ENCODE measurements at regions not wholly inside any gene's neighbourhood (a gene's known extent, or its start where the extent isn't known, plus 50 kb on each side); places are given as distances from the start of the nearest gene placed in this dataset.

DNA sequence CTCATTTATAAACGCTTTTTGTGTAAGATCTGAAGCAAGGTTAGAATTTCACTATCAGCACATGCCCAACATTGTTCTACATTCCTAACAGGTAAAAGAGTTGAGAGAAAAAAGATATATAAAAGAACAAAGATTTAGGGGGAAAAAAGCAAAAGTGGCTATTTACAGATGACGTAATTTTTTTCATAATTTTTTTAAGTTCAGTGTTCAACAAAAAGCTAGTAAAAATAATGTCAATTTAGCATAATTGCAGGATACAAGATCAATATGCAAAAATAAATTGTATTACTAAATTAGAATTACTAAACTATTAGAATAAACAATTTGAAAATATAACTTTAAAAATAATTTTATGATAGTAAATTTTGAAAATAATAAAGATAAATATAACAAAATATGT, 405.0 kb downstream of the SEMA3D start:
- ChIA-PET CTCF (no interaction called here), POLR2A (no interaction called here)
- Histone ChIP-seq H4K20me1 (ENCODE audit: insufficient read depth) (no peaks in the 10 kb centered on the region), H3K9ac (no peak overlapping the region), H3K9me3 (no peaks in the 10 kb centered on the region), H3K27me3 (ENCODE audit: insufficient read depth) (no peaks in the 10 kb centered on the region), H3K79me2 (ENCODE audit: insufficient read depth) (no peaks in the 10 kb centered on the region), H3K36me3 (replicated peaks in 1 of 2; ENCODE audit: control insufficient read depth in 1 of 2, insufficient read depth in 2 of 2, low read length in 1 of 2) (no peaks in the 10 kb centered on the region), H3K4me3 (ENCODE audit: low read depth in 2 of 2, low read length in 1 of 2) (no peak overlapping the region), H3F3A (replicated peaks; ENCODE audit: insufficient read depth) (no peaks in the 10 kb centered on the region), H3K4me2 (no peak overlapping the region), H3K4me1 (ENCODE audit: control insufficient read depth in 1 of 2, insufficient read depth in 2 of 2, low read depth in 1 of 2, low read length in 1 of 2) (peaks cover 0 to under 1% of the 10 kb centered on the region in 2 experiments; a peak in 1 of 4 replicates), H3K27ac (ENCODE audit: low read depth in 2 of 2, low read length in 1 of 2) (no peak overlapping the region), H2AFZ (ENCODE audit: low read depth) (no peak overlapping the region), H3K9me2 (no peaks in the 10 kb centered on the region)
- WGBS (ENCODE audit: low lambda C conversion rate) = 93% methylated on average over 2 of the region's 2 CpGs
- DNase-seq = no peak
- no peak for TF ChIP-seq ELF1 (IDR thresholded peaks at IDR 0.05)

DNA sequence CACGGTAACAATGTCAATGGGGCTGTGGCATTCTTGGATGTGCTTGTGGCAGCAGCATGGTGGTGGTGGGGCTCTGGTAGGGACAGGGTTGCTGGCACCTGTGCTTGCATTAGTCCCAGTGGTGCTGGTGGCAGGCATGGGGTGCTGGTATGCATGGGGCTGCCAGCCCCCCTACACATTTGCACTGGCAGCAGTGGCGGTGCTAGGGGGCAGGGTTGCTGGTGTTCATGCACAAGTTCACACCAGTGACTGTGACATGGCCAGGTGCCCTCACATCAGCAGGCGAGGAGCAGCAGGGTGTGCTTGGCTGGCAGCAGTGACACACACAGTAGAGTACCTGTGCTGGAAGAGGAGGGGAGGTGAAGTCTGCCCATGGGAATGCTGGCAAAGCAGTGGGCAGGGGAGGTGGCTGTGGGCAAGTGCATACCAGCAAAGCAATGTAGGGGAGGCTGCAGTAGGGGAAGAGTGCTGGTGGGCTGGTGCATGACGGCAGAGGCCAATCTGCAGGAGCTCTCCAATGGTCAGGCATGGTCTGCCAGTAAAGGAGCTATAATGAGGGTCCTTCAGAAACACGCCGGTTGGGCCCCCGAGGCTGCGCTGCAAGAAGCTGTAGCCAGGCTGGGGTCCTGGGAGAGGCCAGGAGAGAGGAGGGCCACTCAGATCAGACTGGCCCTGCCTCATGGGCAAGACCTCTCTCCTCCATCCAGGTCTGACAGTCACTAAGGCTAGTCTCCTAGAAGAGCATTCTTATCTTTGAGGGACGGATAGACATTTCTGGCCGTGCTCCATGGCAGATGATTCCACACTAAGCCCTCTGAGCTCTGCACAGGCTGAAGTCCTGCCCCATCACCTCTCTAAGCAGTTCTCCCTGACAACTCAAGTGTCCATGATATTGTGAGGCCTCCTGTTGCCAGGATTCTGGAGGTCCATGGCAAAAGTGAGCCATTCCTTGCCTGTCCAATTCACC, 406.4 kb downstream of the SEMA3D start:
- CTCF ChIA-PET = no interaction called here
- WGBS (ENCODE audit: low lambda C conversion rate) = 92% methylated on average over 6 of the region's 10 CpGs
- H3K27me3 ChIP-seq (ENCODE audit: insufficient read depth) = no peaks in the 10 kb centered on the region

More for the DNA sequence above, 406.4 kb downstream of the SEMA3D start:
- Histone ChIP-seq H3K9ac (no peak overlapping the region), H3K27ac (ENCODE audit: low read depth in 2 of 2, low read length in 1 of 2) (no peak overlapping the region), H3K79me2 (ENCODE audit: insufficient read depth) (no peaks in the 10 kb centered on the region), H3F3A (replicated peaks; ENCODE audit: insufficient read depth) (no peaks in the 10 kb centered on the region), H4K20me1 (ENCODE audit: insufficient read depth) (no peaks in the 10 kb centered on the region), H2AFZ (ENCODE audit: low read depth) (no peak overlapping the region), H3K4me3 (ENCODE audit: low read depth in 2 of 2, low read length in 1 of 2) (no peak overlapping the region), H3K4me2 (no peak overlapping the region), H3K9me3 (no peaks in the 10 kb centered on the region), H3K36me3 (replicated peaks in 1 of 2; ENCODE audit: control insufficient read depth in 1 of 2, insufficient read depth in 2 of 2, low read length in 1 of 2) (no peaks in the 10 kb centered on the region), H3K4me1 (ENCODE audit: control insufficient read depth in 1 of 2, insufficient read depth in 2 of 2, low read depth in 1 of 2, low read length in 1 of 2) (no peaks in the 10 kb centered on the region; a peak in 1 of 4 replicates), H3K9me2 (no peaks in the 10 kb centered on the region)
- POLR2A ChIA-PET = no interaction called here
- no peak for DNase-seq
- TF ChIP-seq EZH2phosphoT487 (IDR thresholded peaks at IDR 0.05; ENCODE audit: borderline replicate concordance, low read depth) = no peak
- TF ChIP-seq, protein P1, sequence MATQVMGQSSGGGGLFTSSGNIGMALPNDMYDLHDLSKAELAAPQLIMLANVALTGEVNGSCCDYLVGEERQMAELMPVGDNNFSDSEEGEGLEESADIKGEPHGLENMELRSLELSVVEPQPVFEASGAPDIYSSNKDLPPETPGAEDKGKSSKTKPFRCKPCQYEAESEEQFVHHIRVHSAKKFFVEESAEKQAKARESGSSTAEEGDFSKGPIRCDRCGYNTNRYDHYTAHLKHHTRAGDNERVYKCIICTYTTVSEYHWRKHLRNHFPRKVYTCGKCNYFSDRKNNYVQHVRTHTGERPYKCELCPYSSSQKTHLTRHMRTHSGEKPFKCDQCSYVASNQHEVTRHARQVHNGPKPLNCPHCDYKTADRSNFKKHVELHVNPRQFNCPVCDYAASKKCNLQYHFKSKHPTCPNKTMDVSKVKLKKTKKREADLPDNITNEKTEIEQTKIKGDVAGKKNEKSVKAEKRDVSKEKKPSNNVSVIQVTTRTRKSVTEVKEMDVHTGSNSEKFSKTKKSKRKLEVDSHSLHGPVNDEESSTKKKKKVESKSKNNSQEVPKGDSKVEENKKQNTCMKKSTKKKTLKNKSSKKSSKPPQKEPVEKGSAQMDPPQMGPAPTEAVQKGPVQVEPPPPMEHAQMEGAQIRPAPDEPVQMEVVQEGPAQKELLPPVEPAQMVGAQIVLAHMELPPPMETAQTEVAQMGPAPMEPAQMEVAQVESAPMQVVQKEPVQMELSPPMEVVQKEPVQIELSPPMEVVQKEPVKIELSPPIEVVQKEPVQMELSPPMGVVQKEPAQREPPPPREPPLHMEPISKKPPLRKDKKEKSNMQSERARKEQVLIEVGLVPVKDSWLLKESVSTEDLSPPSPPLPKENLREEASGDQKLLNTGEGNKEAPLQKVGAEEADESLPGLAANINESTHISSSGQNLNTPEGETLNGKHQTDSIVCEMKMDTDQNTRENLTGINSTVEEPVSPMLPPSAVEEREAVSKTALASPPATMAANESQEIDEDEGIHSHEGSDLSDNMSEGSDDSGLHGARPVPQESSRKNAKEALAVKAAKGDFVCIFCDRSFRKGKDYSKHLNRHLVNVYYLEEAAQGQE (IDR thresholded peaks at IDR 0.05; ENCODE audit: low read depth, low read length) = no peak
- TF ChIP-seq GABPA (IDR thresholded peaks at IDR 0.05; ENCODE audit: low read depth) = no peak
- TF ChIP-seq, protein P2, sequence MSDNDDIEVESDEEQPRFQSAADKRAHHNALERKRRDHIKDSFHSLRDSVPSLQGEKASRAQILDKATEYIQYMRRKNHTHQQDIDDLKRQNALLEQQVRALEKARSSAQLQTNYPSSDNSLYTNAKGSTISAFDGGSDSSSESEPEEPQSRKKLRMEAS (IDR thresholded peaks at IDR 0.05; ENCODE audit: low read depth) = no peak
- TF ChIP-seq NFIC (IDR thresholded peaks at IDR 0.05; ENCODE audit: borderline replicate concordance) = no peak
- TF ChIP-seq, protein P3, sequence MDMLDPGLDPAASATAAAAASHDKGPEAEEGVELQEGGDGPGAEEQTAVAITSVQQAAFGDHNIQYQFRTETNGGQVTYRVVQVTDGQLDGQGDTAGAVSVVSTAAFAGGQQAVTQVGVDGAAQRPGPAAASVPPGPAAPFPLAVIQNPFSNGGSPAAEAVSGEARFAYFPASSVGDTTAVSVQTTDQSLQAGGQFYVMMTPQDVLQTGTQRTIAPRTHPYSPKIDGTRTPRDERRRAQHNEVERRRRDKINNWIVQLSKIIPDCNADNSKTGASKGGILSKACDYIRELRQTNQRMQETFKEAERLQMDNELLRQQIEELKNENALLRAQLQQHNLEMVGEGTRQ (IDR thresholded peaks at IDR 0.05; ENCODE audit: borderline replicate concordance, low read depth, low read length) = no peak
- no peak for TF ChIP-seq FOXJ3 (CRISPR knock-in tag; IDR thresholded peaks at IDR 0.05)
- TF ChIP-seq RAD21 (IDR thresholded peaks at IDR 0.05; ENCODE audit: low read length) = no peak
- TF ChIP-seq RFX5 (IDR thresholded peaks at IDR 0.05; ENCODE audit: low read length) = no peak
- no peak for TF ChIP-seq TEAD4 (IDR thresholded peaks at IDR 0.05; ENCODE audit: borderline replicate concordance, insufficient read depth)
- TF ChIP-seq ELF1 (IDR thresholded peaks at IDR 0.05) = no peak
- TF ChIP-seq YY1 (IDR thresholded peaks at IDR 0.05; ENCODE audit: low read depth) = no peak
- no peak for TF ChIP-seq RXRA (IDR thresholded peaks at IDR 0.05; ENCODE audit: borderline replicate concordance, low read depth)
- TF ChIP-seq SIN3A (IDR thresholded peaks at IDR 0.05; ENCODE audit: borderline replicate concordance, low read depth, low read length) = no peak
- TF ChIP-seq, protein P4, sequence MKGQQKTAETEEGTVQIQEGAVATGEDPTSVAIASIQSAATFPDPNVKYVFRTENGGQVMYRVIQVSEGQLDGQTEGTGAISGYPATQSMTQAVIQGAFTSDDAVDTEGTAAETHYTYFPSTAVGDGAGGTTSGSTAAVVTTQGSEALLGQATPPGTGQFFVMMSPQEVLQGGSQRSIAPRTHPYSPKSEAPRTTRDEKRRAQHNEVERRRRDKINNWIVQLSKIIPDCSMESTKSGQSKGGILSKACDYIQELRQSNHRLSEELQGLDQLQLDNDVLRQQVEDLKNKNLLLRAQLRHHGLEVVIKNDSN (IDR thresholded peaks at IDR 0.05; ENCODE audit: borderline replicate concordance, low read depth) = no peak
- no peak for TF ChIP-seq RCOR1 (IDR thresholded peaks at IDR 0.05; ENCODE audit: low read length)
- TF ChIP-seq, protein P5, sequence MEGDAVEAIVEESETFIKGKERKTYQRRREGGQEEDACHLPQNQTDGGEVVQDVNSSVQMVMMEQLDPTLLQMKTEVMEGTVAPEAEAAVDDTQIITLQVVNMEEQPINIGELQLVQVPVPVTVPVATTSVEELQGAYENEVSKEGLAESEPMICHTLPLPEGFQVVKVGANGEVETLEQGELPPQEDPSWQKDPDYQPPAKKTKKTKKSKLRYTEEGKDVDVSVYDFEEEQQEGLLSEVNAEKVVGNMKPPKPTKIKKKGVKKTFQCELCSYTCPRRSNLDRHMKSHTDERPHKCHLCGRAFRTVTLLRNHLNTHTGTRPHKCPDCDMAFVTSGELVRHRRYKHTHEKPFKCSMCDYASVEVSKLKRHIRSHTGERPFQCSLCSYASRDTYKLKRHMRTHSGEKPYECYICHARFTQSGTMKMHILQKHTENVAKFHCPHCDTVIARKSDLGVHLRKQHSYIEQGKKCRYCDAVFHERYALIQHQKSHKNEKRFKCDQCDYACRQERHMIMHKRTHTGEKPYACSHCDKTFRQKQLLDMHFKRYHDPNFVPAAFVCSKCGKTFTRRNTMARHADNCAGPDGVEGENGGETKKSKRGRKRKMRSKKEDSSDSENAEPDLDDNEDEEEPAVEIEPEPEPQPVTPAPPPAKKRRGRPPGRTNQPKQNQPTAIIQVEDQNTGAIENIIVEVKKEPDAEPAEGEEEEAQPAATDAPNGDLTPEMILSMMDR (IDR thresholded peaks at IDR 0.05) = no peak
- TF ChIP-seq CHD2 (IDR thresholded peaks at IDR 0.05; ENCODE audit: low read length, partially characterized antibody) = no peak
